Head of caudate nucleus (tissue), 42 donors: ENCODE measurements at regions not wholly inside any gene's neighbourhood (a gene's known extent, or its start where the extent isn't known, plus 50 kb on each side); places are given as distances from the start of the nearest gene placed in this dataset.
"Not testable (repeated sequence)": the region's sequence is repeated elsewhere in the genome, so short reads cannot be mapped to it uniquely, and the experiment has no call there.

ENCODE experiments used
- DNase-seq, 42 donors: peaks; one replicate each; pipeline versions ENCODE4 v3.0.0 to v3.0.0-alpha.2; 2020 to 2021; ENCODE audit warnings: mixed read lengths in 7 of 42
- intact Hi-C: fragments of 100-400 bp; cut with DNase I; formaldehyde crosslinking; loops from one replicate; pipeline ENCODE4 v1.15.0; 2022

GRCh38 chr17:77798031-77798430, 160.5 kb upstream of the TNRC6C start:
- no peak for DNase-seq
- intact Hi-C loops: no loop called here

DNA sequence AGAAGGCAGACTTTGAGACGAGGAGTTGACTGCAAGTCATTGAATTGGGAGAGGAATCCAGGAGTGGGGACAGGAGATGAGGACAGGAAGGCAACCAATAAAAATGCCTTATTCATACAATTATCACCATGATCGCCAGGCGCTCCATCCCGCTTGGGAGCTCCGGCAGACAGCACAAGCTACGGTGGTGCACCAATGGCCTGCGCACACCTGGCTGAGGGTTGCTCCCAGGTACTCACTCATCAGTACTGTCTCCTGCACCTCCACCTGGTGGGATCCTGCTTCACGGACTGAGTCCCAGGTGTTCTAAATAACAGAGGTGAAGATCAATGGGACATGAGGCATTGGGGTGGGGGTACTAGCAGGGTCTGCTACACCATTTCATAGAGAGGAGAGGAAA, 160.0 kb upstream of the TNRC6C start:
- intact Hi-C loops: no loop called here
- DNase-seq: no peak

DNA sequence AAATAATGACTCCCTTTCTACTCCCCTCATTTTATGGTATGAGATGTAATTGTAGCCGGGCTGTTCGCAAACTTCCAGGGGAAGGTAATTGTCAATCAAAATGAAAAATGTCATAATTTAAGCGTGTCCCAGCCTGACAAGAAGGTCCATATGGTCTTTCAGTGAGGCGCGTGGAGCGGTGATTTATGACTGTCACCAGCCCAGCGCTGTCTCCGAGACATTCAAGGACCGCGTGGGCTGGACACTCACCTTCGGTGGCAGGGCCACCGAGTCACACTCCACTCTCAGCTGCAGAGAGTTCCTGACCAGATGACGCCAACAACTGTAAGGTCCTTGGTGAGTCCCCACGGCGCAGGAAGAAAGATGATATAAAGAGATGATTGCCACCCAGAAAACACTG, 157.7 kb upstream of the TNRC6C start:
- intact Hi-C loops: no loop called here
- DNase-seq: no peak

GRCh38 chr17:77801545-77802332, 156.8 kb upstream of the TNRC6C start:
- no peak for DNase-seq
- intact Hi-C loops: no loop called here

DNA sequence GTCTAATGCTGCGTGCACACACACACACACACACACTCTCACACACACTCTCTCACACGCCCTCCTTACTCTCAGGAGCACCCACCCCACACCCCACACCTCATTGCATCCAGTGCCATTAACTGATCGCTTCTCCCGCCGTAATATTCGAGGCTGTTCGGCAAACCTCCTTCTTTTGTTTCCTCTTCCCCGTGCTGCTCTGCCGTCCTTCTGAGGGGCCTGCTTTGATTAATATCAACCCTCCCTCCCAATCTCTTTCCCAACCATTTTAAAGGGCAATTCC, 156.2 kb upstream of the TNRC6C start:
- intact Hi-C loops: no loop called here

GRCh38 chr17:77802811-77803220, 155.7 kb upstream of the TNRC6C start:
- DNase-seq: peak in 35 of 42 donors; percentile 18 to 84 (median 56)
- intact Hi-C loops: no loop called here

More for the DNA sequence above, 156.2 kb upstream of the TNRC6C start:
- peak in 25 of 42 donors; percentile 13 to 69 (median 41) for DNase-seq

DNA sequence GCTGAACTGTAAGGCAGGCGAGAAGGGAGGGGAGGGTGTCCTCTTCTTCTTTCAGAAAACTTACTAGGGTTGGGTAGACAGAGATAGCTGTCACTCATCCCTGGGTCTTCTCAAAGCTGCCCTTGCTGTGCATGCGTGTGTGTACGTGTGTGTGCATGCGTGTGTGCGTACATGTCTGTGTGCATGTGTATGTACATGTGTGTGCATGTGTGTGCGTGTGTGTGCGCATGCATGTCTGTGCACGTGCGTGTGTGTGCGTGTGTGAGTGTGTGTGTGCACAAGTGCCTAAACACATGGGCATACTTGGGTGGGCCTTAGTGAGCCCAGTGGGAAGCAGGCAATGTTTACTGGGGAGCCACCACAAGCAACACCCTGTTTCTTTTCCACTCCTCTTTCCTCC, 154.8 kb upstream of the TNRC6C start:
- intact Hi-C loops: no loop called here
- DNase-seq: no peak

- DNase-seq: no peak
- intact Hi-C loops: no loop called here
Measured at GRCh38 chr17:77804796-77805426, 153.6 kb upstream of the TNRC6C start.

- intact Hi-C loops, DNase-seq: not testable (repeated sequence)
Measured at GRCh38 chr17:77805970-77806369, 152.5 kb upstream of the TNRC6C start.

GRCh38 chr17:77807051-77807745, 151.3 kb upstream of the TNRC6C start:
- intact Hi-C loops: no loop called here
- no peak for DNase-seq

- DNase-seq: no peak
- intact Hi-C loops: no loop called here
Measured at GRCh38 chr17:77807746-77808441, 150.6 kb upstream of the TNRC6C start.

DNA sequence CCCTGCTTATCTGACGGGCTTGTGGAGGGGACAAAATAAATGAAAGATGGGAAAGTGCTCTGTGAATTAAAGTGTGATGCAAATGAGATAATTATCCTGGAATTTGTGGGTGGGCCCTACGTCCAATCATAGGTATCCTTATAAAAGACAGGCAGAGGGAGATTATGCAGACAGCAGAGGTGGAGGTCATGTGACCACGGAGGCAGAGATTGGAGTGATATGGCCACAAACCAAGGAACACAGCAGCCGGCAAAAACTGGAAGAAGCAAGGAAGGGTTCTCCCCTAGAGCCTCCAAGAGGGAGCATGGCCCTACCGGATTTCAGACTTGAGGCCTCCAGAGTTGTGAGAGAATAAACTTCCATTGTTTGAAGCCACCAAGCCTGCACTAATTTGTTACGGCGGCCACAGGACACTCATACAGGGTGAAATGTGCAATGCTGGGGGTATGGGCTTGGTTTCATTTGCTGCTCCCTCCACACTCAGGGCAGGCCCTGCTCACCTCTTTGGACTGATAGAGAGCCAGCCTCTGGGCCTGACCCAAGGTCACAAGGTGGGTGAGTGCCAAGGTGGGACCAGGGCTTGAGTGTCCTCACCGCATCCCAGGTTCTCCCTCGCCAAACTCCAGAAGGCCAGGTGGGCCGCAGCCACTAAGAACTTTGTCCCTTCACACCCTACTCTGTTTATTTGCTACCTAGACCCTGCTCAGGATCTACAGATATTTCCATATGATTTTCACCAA, 149.6 kb upstream of the TNRC6C start:
- intact Hi-C loops: no loop called here

GRCh38 chr17:77809814-77810213, 148.7 kb upstream of the TNRC6C start:
- intact Hi-C loops: no loop called here
- no peak for DNase-seq

More for the DNA sequence above, 149.6 kb upstream of the TNRC6C start:
- DNase-seq: no peak

DNA sequence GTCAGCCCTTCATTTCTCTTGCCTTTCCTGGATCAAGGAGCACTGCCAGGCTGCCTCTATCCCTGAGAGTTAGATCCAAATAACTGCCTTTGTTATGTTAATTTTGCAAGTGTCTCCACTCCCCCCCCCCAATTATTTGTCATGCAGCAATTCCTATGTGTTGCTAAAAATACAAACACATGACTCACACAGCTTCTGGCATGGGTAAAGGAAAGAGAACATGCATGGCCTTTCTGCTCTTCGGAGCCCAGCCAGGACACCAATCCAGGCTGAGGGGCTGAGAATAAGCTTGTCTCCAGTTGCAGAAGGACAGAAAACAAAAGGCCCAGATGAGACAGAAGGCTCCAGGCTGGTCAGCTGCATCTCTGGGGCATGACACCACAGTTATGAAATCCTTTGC, 148.0 kb upstream of the TNRC6C start:
- intact Hi-C loops: no loop called here
- DNase-seq: no peak

GRCh38 chr17:77811521-77811920, 147.0 kb upstream of the TNRC6C start:
- intact Hi-C loops: no loop called here
- no peak for DNase-seq

GRCh38 chr17:77814091-77814772, 144.3 kb upstream of the TNRC6C start:
- DNase-seq: no peak
- intact Hi-C loops: no loop called here

DNA sequence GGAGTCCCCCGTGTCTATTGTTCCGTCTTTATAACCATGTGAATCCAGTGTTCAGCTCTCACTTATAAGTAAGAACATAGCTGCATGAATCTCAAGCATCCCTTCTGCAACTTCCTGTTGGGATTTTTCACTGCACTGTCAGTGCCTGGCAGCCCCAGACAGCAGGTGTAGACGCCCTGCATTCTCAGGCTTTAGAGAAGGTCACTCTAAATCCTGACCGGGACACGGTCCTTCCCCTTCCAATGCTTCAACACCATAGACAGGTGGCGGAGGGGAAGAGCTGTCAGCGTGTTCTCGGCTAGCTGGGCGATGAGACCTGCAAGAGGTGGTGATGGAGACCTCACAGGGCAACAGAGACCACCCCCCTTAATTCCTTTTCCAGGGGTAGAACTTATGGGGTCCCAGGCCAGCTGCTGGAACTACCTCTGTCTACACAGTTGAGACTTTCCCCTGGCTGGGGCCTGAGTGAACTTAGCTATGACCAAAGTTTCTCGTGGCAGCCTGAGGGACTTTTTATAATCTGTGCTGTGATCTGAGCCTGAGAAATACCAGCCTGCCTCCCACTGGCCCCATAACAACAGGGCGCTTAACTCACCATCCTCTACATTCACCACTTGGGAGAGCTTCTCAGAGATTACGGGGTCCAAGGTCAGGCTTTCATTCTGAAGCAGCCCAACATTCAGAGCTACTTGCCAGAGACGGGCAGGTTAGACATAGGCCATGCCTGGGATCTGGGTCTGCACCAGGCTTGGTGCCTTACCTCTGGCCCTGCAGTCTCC, 143.2 kb upstream of the TNRC6C start:
- intact Hi-C loops: no loop called here
- no peak for DNase-seq

DNA sequence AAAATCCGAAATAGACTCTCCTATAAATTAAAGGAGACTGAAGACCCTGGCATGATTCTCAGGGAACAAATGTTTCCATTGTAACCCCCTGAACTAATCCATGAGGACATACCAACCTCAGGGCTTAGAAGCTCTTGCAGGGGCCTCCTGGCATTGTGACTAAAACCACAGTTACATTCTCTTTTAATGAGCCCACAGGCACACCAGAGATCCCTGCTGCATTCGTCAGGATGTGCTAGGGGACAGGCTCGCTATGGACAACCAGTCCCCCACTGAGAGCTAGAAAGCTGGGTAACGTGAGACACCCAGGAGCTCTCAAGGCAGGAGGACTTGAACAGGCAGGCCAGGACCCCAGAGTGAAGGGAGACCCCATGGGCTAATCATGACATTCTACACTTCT, 140.6 kb upstream of the TNRC6C start:
- intact Hi-C loops: no loop called here
- no peak for DNase-seq
